ENCODE measurements at regions not wholly inside any gene's neighbourhood (a gene's known extent, or its start where the extent isn't known, plus 50 kb on each side); places are given as distances from the start of the nearest gene placed in this dataset.

DNA sequence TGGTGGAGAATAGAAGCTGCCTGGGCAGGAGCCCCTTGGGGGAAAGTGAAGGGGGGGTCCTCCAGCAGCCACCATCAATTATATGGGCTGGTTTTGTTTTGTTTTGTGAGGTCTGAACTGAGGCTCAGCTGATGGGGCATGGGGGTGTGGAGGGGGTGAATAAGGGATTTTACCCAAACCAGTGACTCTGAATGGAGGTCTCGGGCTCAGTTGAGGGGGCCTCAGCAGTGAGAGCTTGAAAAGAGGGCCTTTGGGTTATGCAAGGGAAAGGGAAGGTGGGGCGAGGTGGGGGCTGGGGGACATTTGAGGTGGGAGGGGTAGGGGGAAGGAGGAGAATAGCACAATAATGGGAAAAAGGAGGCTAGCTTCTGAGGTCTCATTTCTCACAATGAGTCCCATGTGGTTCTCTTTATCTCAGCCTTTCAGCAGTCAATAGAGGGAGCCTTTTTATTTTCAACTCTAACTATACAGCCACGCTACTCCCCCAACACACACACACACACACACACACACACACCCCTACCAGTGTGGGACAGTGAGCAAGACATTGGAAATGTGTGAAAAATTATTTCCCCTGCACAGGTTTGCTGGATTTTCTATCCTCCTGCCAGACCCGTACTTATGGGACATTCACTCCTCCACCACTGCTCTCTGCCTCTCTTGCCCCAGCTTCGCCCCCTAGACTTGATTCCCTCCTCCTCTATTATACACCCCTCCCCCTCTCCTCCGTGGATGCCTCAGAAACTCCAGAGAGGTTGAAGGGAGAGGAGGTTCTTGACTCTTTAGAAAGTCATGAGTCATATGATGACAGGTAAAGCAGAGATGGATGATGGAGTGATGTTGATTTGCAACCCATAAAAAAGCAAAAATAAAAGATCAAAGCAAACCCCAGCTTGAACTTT, 96.0 kb downstream of the GTPBP8 start:
- H3K79me1 ChIP-seq (ENCODE audit: insufficient read depth, low read depth, low read length, poor library complexity, severe bottlenecking) = no peaks in the 10 kb centered on the region
- H2AFZ ChIP-seq (ENCODE audit: low read length) = no peak overlapping the region
- H2BK5ac ChIP-seq (ENCODE audit: insufficient read length, low read length) = no peak overlapping the region
- H3T11ph ChIP-seq (ENCODE audit: low read length) = no peak overlapping the region
- H3K14ac ChIP-seq (ENCODE audit: insufficient read depth, low read length) = no peak overlapping the region
- no peaks in the 10 kb centered on the region for H3K23me2 ChIP-seq (ENCODE audit: insufficient read length, low read depth, low read length, poor library complexity, severe bottlenecking)
- Mint-ChIP-seq H3K4me3 (no peak overlapping the region), H3K27me3 (ENCODE audit: low read depth) (peaks cover 1% of the 10 kb centered on the region; the same call in 1 of the 2 replicates), H3K9me3 (no peaks in the 10 kb centered on the region), H3K27ac (peak overlapping the region in 2 of 3 experiments; percentile 41 to 66; a peak in 4 of 7 replicates), H3K36me3 (ENCODE audit: insufficient read depth in 1 of 3, low read depth in 3 of 3) (no peaks in the 10 kb centered on the region), H3K4me1 (peaks cover 14 to 28% of the 10 kb centered on the region in 2 experiments)
- no peak overlapping the region for H2BK15ac ChIP-seq (ENCODE audit: low read depth, low read length)
- H4K8ac ChIP-seq (replicated peaks; ENCODE audit: insufficient read length, low read depth, low read length) = no peak overlapping the region
- H2BK20ac ChIP-seq (ENCODE audit: low read depth, low read length, poor library complexity, severe bottlenecking) = no peak overlapping the region
- H4K91ac ChIP-seq (ENCODE audit: insufficient read length, low read depth, low read length) = no peak overlapping the region
- no peaks in the 10 kb centered on the region for H3K79me2 ChIP-seq (ENCODE audit: insufficient read depth, low read length)
- WGBS (ENCODE audit: extremely low coverage, insufficient read length, low lambda C conversion rate) = no CpG with 5 or more reads among the region's 6 CpGs
- no peak overlapping the region for H3K4ac ChIP-seq (ENCODE audit: low read depth, low read length)
- no peak overlapping the region for H3K18ac ChIP-seq (ENCODE audit: insufficient read length, low read depth, low read length)
- H3K9me3 ChIP-seq (ENCODE audit: control insufficient read depth, low read depth, low read length) = no peaks in the 10 kb centered on the region
- no peak overlapping the region for H2BK120ac ChIP-seq (ENCODE audit: low read depth, low read length, poor library complexity, severe bottlenecking)
- peak; percentile 33 for DNase-seq
- no peaks in the 10 kb centered on the region for H3K27me3 ChIP-seq (ENCODE audit: insufficient read depth, low read length)
- H3K27ac ChIP-seq (ENCODE audit: insufficient read length, low read depth, low read length) = no peak overlapping the region
- no peak overlapping the region for H3K4me2 ChIP-seq (ENCODE audit: insufficient read depth, insufficient read length, low read length)
- TF ChIP-seq, protein P1, sequence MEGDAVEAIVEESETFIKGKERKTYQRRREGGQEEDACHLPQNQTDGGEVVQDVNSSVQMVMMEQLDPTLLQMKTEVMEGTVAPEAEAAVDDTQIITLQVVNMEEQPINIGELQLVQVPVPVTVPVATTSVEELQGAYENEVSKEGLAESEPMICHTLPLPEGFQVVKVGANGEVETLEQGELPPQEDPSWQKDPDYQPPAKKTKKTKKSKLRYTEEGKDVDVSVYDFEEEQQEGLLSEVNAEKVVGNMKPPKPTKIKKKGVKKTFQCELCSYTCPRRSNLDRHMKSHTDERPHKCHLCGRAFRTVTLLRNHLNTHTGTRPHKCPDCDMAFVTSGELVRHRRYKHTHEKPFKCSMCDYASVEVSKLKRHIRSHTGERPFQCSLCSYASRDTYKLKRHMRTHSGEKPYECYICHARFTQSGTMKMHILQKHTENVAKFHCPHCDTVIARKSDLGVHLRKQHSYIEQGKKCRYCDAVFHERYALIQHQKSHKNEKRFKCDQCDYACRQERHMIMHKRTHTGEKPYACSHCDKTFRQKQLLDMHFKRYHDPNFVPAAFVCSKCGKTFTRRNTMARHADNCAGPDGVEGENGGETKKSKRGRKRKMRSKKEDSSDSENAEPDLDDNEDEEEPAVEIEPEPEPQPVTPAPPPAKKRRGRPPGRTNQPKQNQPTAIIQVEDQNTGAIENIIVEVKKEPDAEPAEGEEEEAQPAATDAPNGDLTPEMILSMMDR (conservative IDR thresholded peaks at IDR 0.05) = no peak
- no peaks in the 10 kb centered on the region for H4K20me1 ChIP-seq (ENCODE audit: control insufficient read depth, insufficient read depth, insufficient read length)
- no peak overlapping the region for H3K23ac ChIP-seq (ENCODE audit: insufficient read length, low read depth, low read length)
- no peaks in the 10 kb centered on the region; the same call in 1 of the 2 replicates for H3K4me1 ChIP-seq (ENCODE audit: insufficient read depth, low read length)
- no peak overlapping the region for H3K56ac ChIP-seq (ENCODE audit: insufficient read length, low read depth, low read length)
- no peak overlapping the region for H4K5ac ChIP-seq (ENCODE audit: insufficient read length, low read depth, low read length)
- no peak overlapping the region for H2AK5ac ChIP-seq (ENCODE audit: insufficient read length, low read length)
- no peak overlapping the region for H3K9ac ChIP-seq (ENCODE audit: extremely low read depth, insufficient read length, low read length)
- no peak overlapping the region for H2BK12ac ChIP-seq (ENCODE audit: insufficient read length, low read depth, low read length)
